HCT116 (cell line): ENCODE measurements at regions not wholly inside any gene's neighbourhood (a gene's known extent, or its start where the extent isn't known, plus 50 kb on each side); places are given as distances from the start of the nearest gene placed in this dataset.

Experiments
- ATAC-seq: fragments of 200-7000 bp; cut with Tn5 transposase; 2 replicates; pipeline ENCODE4 v1.9.1; 2020; ENCODE audit warnings: mild to moderate bottlenecking, moderate library complexity
- BruUV-seq: library from RNA; stranded (reverse); fragments of 400-500 nt; replicated peaks from 2 replicates; lab custom pipeline; 2021; lab: Mats Ljungman, UMichigan
- CTCF ChIA-PET: fragments of 300-600 bp; sonication (Branson Sonifier 250); formaldehyde crosslinking; loops from one replicate; lab custom pipeline; 2021; ENCODE audit warnings: antibody characterized with exemption; lab: Charles Lee
- POLR2A ChIA-PET: fragments of 300-600, 350-600 bp; sonication (Branson Sonifier 250); formaldehyde crosslinking; loops from one replicate; lab custom pipeline; 2021; ENCODE audit warnings: antibody characterized with exemption; lab: Charles Lee
- RAD21 ChIA-PET, 2 experiments: fragments of 300-600 bp; sonication (Branson Sonifier 250); formaldehyde crosslinking; loops; one replicate each; lab custom pipeline; 2023; ENCODE audit warnings: low total read pairs in 2 of 2; ENCODE audit not compliant: uncharacterized antibody in 2 of 2, unreplicated experiment in 2 of 2, low non-redundant PET in 1 of 2; lab: Charles Lee
- DNase-seq: peaks from one replicate; pipeline ENCODE4 v3.0.0-alpha.2; 2010; ENCODE audit warnings: low read depth, low spot score
- H2AFZ ChIP-seq: fragments of 200-600 bp; shearing (Covaris generic), sonication (generic); 2 replicates; pipeline ENCODE4 v1.6.1; 2017; ENCODE audit warnings: low read depth, mixed run types, mixed read lengths, antibody characterized with exemption, low read length; ENCODE audit not compliant: poor library complexity, severe bottlenecking
- H3K27ac ChIP-seq: 2 replicates; pipeline ENCODE4 v1.5.1; 2012; ENCODE audit warnings: low read depth, low read length
- H3K27me3 ChIP-seq: fragments of 200-600 bp; sonication (generic); 2 replicates; pipeline ENCODE4 v1.6.1; 2016; ENCODE audit warnings: mixed run types, low read length, mixed read lengths; ENCODE audit not compliant: insufficient read depth
- H3K36me3 ChIP-seq, 2 experiments: fragments of 200-500 bp in 1 of 2; fragments of 200-600 bp in 1 of 2; sonication (Bioruptor generic) in 1 of 2; sonication (generic) in 1 of 2; 2 replicates each; pipeline versions ENCODE4 v1.5.1 to v1.6.1; 2014 to 2016; ENCODE audit warnings: low read length in 2 of 2, inconsistent platforms in 1 of 2, mixed read lengths in 1 of 2, mixed run types in 1 of 2; ENCODE audit not compliant: insufficient read depth in 2 of 2, control insufficient read depth in 1 of 2
- H3K4me1 ChIP-seq, 2 experiments: fragments of 200-600 bp in 1 of 2; sonication (generic) in 1 of 2; 2 replicates each; pipeline versions ENCODE4 v1.5.1 to v1.6.1; 2012 to 2017; ENCODE audit warnings: low read length in 2 of 2, inconsistent platforms in 1 of 2, mild to moderate bottlenecking in 1 of 2, mixed read lengths in 1 of 2, mixed run types in 1 of 2, moderate library complexity in 1 of 2; ENCODE audit not compliant: insufficient read depth in 2 of 2, control insufficient read depth in 1 of 2
- H3K4me2 ChIP-seq: fragments of 200-600 bp; sonication (generic); 2 replicates; pipeline ENCODE4 v1.6.1; 2017; ENCODE audit warnings: mixed run types, low read length, mixed read lengths
- H3K4me3 ChIP-seq, 2 experiments: fragments of 200-600 bp in 1 of 2; sonication (generic) in 1 of 2; replicated peaks in 1 of 2; 2 replicates each; pipeline ENCODE4 v1.5.1; 2011 to 2016; ENCODE audit warnings: low read length in 2 of 2, control low read depth in 1 of 2, low read depth in 1 of 2, mild to moderate bottlenecking in 1 of 2, mixed read lengths in 1 of 2, mixed run types in 1 of 2
- H3K79me2 ChIP-seq: fragments of 200-600 bp; sonication (generic); 2 replicates; pipeline ENCODE4 v1.6.1; 2017; ENCODE audit warnings: mild to moderate bottlenecking, mixed run types, low read length, moderate library complexity, mixed read lengths; ENCODE audit not compliant: insufficient read depth
- H3K9ac ChIP-seq: fragments of 200-600 bp; sonication (generic); 2 replicates; pipeline ENCODE4 v1.6.1; 2016; ENCODE audit warnings: low read length, mixed read lengths
- H3K9me2 ChIP-seq: fragments of 200-600 bp; sonication (generic), shearing (Covaris generic); 2 replicates; pipeline ENCODE4 v1.6.1; 2017; ENCODE audit warnings: mixed run types, mild to moderate bottlenecking, moderate library complexity; ENCODE audit not compliant: insufficient read depth
- H3K9me3 ChIP-seq, 2 experiments: fragments of 200-500 bp in 1 of 2; fragments of 200-600 bp in 1 of 2; sonication (Bioruptor generic) in 1 of 2; sonication (generic) in 1 of 2; 2 replicates each; pipeline ENCODE4 v1.6.1; 2014 to 2017; ENCODE audit warnings: low read length in 2 of 2, mixed read lengths in 2 of 2, inconsistent platforms in 1 of 2, low read depth in 1 of 2, mild to moderate bottlenecking in 1 of 2, mixed run types in 1 of 2, moderate library complexity in 1 of 2; ENCODE audit not compliant: control insufficient read depth in 1 of 2, insufficient read depth in 1 of 2
- H4K20me1 ChIP-seq: fragments of 200-600 bp; sonication (generic), shearing (Covaris generic); 2 replicates; pipeline ENCODE4 v1.6.1; 2017; ENCODE audit warnings: mixed run types, mild to moderate bottlenecking, moderate library complexity; ENCODE audit not compliant: insufficient read depth
- EGR1 ChIP-seq: IDR thresholded peaks from 2 replicates; pipeline ENCODE4 v1.6.1; 2012; ENCODE audit warnings: low read depth
- ELF1 ChIP-seq: IDR thresholded peaks from 2 replicates; pipeline ENCODE4 v1.6.1; 2012; ENCODE audit warnings: low read depth, borderline replicate concordance
- EZH2 ChIP-seq: fragments of 200-600 bp; sonication (generic); IDR thresholded peaks from 2 replicates; pipeline ENCODE4 v1.6.1; 2017; ENCODE audit warnings: antibody characterized with exemption, mixed run types
- JUND ChIP-seq: IDR thresholded peaks from 2 replicates; pipeline ENCODE4 v1.6.1; 2012
- POLR2AphosphoS5 ChIP-seq: IDR thresholded peaks from 2 replicates; pipeline ENCODE4 v1.6.1; 2011; ENCODE audit warnings: mild to moderate bottlenecking, low read depth, low read length, moderate library complexity
- TCF7L2 ChIP-seq: IDR thresholded peaks from 2 replicates; pipeline ENCODE4 v1.7.0; 2011; ENCODE audit warnings: borderline replicate concordance, inconsistent platforms; ENCODE audit not compliant: insufficient read depth, insufficient read length; ENCODE audit errors: extremely low read depth
- intact Hi-C: fragments of 100-400 bp; cut with micrococcal nuclease; formaldehyde crosslinking; loops from 2 replicates; pipeline ENCODE4 v1.10.0; 2022
- TF ChIP-seq, protein P1 (sequence below): IDR thresholded peaks from 2 replicates; pipeline ENCODE4 v1.6.1; 2012
- TF ChIP-seq, protein P2 (sequence below): IDR thresholded peaks from 2 replicates; pipeline ENCODE4 v1.6.1; 2012

DNA sequence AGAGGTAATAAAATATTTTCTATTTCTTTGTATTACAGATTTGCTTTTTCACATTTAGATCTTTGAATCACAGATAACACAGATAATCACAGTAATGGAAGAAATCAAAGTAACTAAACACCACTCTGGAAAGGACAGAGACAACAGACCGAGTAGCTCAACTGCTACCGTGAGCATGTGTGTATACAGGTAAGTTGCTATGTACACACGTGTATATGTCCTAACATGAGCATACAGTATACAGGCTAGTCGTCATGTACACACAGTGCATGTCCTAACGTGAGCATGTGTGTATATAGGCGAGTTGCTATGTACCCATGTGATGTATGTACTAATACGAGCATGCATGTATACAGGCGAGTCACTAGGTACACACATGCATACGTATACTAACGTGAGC lies 379.0 kb downstream of the THBS2 start:
- Histone ChIP-seq H3K27me3 (no peaks in the 10 kb centered on the region), H4K20me1 (no peaks in the 10 kb centered on the region), H3K27ac (no peak overlapping the region), H3K79me2 (no peaks in the 10 kb centered on the region), H3K9me2 (no peaks in the 10 kb centered on the region), H3K36me3 (no peaks in the 10 kb centered on the region), H3K9ac (no peak overlapping the region), H3K4me1 (peaks cover 3 to 11% of the 10 kb centered on the region in 2 experiments; a peak in 2 of 4 replicates), H3K4me3 (no peak overlapping the region), H2AFZ (no peak overlapping the region), H3K9me3 (no peaks in the 10 kb centered on the region), H3K4me2 (no peak overlapping the region)
- no TSS peak for BruUV-seq
- TF ChIP-seq TCF7L2 (no peak), POLR2AphosphoS5 (no peak), EGR1 (no peak), ELF1 (no peak), JUND (no peak), EZH2 (no peak)
- TF ChIP-seq, protein P1, sequence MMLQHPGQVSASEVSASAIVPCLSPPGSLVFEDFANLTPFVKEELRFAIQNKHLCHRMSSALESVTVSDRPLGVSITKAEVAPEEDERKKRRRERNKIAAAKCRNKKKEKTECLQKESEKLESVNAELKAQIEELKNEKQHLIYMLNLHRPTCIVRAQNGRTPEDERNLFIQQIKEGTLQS, result no peak
- TF ChIP-seq, protein P2, sequence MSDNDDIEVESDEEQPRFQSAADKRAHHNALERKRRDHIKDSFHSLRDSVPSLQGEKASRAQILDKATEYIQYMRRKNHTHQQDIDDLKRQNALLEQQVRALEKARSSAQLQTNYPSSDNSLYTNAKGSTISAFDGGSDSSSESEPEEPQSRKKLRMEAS, result no peak
- intact Hi-C loops, result no loop called here
- ChIA-PET RAD21 (no interaction called here), CTCF (no interaction called here), POLR2A (no interaction called here)
- DNase-seq, result no peak
- no peak for ATAC-seq

DNA sequence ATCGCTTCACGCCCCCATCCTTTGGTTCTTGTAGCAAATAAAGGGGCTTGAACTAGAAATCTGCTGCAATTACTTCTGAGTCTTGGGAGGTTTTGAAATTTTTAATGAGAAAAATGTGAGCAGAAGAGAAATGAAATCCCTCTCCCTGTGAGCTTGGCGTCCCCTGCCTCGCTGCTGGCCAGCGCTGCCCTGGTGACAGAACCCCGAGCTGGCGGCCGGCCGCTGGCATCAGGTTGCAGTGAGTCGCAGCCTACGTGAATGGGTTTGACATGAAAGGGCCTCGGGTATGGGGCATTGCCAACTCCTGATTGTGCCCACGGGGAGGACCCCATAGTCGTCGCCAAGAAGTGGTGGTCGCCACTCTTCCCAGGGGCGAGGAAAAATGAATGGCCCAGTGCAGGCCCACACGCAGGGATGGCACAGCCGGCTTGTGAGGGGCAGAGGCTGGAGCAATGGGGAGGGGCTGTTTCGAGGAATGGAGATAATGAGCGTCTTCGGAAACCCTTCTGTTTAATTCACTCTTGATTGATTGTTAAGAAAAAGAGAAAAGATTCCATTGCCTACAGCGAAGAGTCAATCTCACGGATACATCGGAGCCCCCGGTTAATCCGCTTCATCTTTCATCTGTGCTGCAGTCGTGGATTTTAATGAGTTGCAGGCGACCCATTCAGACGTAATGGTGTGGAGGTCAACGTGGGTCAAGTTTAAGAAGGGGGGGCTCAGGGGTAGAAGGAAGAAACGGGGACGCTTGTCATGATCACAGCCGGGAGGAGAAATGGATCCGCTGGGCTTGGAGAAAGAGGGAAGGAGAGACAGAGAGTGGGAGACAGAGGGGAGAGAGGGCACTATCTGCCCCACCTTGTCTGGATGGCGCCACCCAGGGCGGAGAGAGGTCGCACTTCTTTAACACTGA lies 380.1 kb downstream of the THBS2 start:
- DNase-seq, result no peak
- intact Hi-C loops, result no loop called here
- ChIA-PET RAD21 (no interaction called here), POLR2A (no interaction called here), CTCF (no interaction called here)
- Histone ChIP-seq H3K4me3 (no peak overlapping the region), H3K9me3 (no peaks in the 10 kb centered on the region), H3K36me3 (no peaks in the 10 kb centered on the region), H2AFZ (no peak overlapping the region), H3K4me2 (no peak overlapping the region), H3K9me2 (no peaks in the 10 kb centered on the region), H3K27ac (no peak overlapping the region), H4K20me1 (no peaks in the 10 kb centered on the region), H3K9ac (no peak overlapping the region), H3K27me3 (no peaks in the 10 kb centered on the region), H3K4me1 (peaks cover 3 to 11% of the 10 kb centered on the region in 2 experiments; a peak in 2 of 4 replicates), H3K79me2 (no peaks in the 10 kb centered on the region)
- BruUV-seq, result no TSS peak
- no peak for ATAC-seq
- no peak for TF ChIP-seq TCF7L2
